H1 (cell line): ENCODE measurements at regions not wholly inside any gene's neighbourhood (a gene's known extent, or its start where the extent isn't known, plus 50 kb on each side); places are given as distances from the start of the nearest gene placed in this dataset.

Experiments used
- CTCF ChIA-PET: fragments of 300-600 bp; sonication (Branson Sonifier 250); formaldehyde crosslinking; loops from one replicate; lab custom pipeline; 2021; ENCODE audit not compliant: partially characterized antibody; lab: Charles Lee
- POLR2A ChIA-PET: fragments of 300-600 bp; sonication (Branson Sonifier 250); formaldehyde crosslinking; loops from one replicate; lab custom pipeline; 2021; ENCODE audit warnings: inconsistent platforms; ENCODE audit not compliant: partially characterized antibody; lab: Charles Lee
- DNase-seq, 2 experiments: peaks; one replicate each; pipeline versions ENCODE4 v3.0.0 to v3.0.0-alpha.2; 2010 to 2022; ENCODE audit warnings: low spot score in 2 of 2, low read depth in 1 of 2, mixed read lengths in 1 of 2
- FAIRE-seq: peaks from 2 replicates; lab custom pipeline; 2011; peaks lifted over from hg19 to GRCh38; lab: Jason Lieb, UNC
- H2AFZ ChIP-seq: 2 replicates; pipeline ENCODE4 v1.8.1; 2012; ENCODE audit warnings: low read length, inconsistent platforms
- H2AK5ac ChIP-seq: 2 replicates; pipeline ENCODE4 v1.6.1; 2013; ENCODE audit warnings: low read depth, low read length
- H2BK120ac ChIP-seq: replicated peaks from 2 replicates; pipeline ENCODE3; 2013; ENCODE audit warnings: low read depth, low read length, inconsistent platforms
- H2BK12ac ChIP-seq: 2 replicates; pipeline ENCODE4 v1.6.1; 2013; ENCODE audit warnings: low read depth, low read length
- H2BK15ac ChIP-seq: 2 replicates; pipeline ENCODE4 v1.6.1; 2013; ENCODE audit warnings: low read length
- H2BK20ac ChIP-seq: 2 replicates; pipeline ENCODE4 v1.6.1; 2013; ENCODE audit warnings: low read length
- H2BK5ac ChIP-seq: 2 replicates; pipeline ENCODE4 v1.6.1; 2013; ENCODE audit warnings: low read depth, low read length
- H3K14ac ChIP-seq: 2 replicates; pipeline ENCODE4 v1.6.1; 2013; ENCODE audit warnings: inconsistent platforms; ENCODE audit not compliant: insufficient read length
- H3K18ac ChIP-seq: 2 replicates; pipeline ENCODE4 v1.6.1; 2013; ENCODE audit warnings: low read length; ENCODE audit errors: extremely low read depth
- H3K23ac ChIP-seq: 2 replicates; pipeline ENCODE4 v1.6.1; 2013; ENCODE audit warnings: inconsistent platforms; ENCODE audit not compliant: insufficient read length
- H3K23me2 ChIP-seq: 2 replicates; pipeline ENCODE4 v1.6.1; 2013; ENCODE audit warnings: low read depth, low read length
- H3K27ac ChIP-seq: 2 replicates; pipeline ENCODE4 v1.6.1; 2011; ENCODE audit warnings: low read depth, low read length, inconsistent platforms
- H3K27me3 ChIP-seq, 4 experiments: replicated peaks in 1 of 4; 1 replicate in 1 of 4; 2 replicates in 3 of 4; pipeline versions ENCODE4 v1.6.1 to v1.8.1; 2011 to 2013; ENCODE audit warnings: low read length in 3 of 4, mild to moderate bottlenecking in 3 of 4, inconsistent platforms in 2 of 4, mixed read lengths in 2 of 4, moderate library complexity in 1 of 4; ENCODE audit not compliant: control insufficient read depth in 3 of 4, insufficient read depth in 3 of 4; ENCODE audit errors: extremely low read depth in 1 of 4
- H3K36me3 ChIP-seq, 4 experiments: 2 replicates each; pipeline versions ENCODE4 v1.6.1 to v1.8.1; 2011 to 2013; ENCODE audit warnings: mild to moderate bottlenecking in 4 of 4, low read length in 3 of 4, moderate library complexity in 2 of 4, control low read depth in 1 of 4, inconsistent platforms in 1 of 4; ENCODE audit not compliant: insufficient read depth in 4 of 4, control insufficient read depth in 2 of 4
- H3K4ac ChIP-seq: replicated peaks from 2 replicates; pipeline ENCODE3; 2013; ENCODE audit warnings: low read length, low read depth, mixed read lengths, inconsistent platforms; ENCODE audit not compliant: insufficient read length
- H3K4me1 ChIP-seq, 4 experiments: replicated peaks in 1 of 4; 1 replicate in 1 of 4; 2 replicates in 3 of 4; pipeline versions ENCODE4 v1.6.1 to v1.8.1; 2011 to 2013; ENCODE audit warnings: low read length in 3 of 4, inconsistent platforms in 2 of 4, mixed read lengths in 1 of 4; ENCODE audit not compliant: insufficient read depth in 4 of 4, control insufficient read depth in 3 of 4
- H3K4me2 ChIP-seq, 2 experiments: 2 replicates each; pipeline versions ENCODE4 v1.6.1 to v1.8.1; 2011 to 2013; ENCODE audit warnings: low read depth in 2 of 2, low read length in 2 of 2, control low read depth in 1 of 2, inconsistent platforms in 1 of 2, mild to moderate bottlenecking in 1 of 2; ENCODE audit not compliant: insufficient read depth in 1 of 2
- H3K4me3 ChIP-seq, 4 experiments: fragments of 200-600, 300-600 bp in 1 of 4; sonication (generic), shearing (Covaris generic), sonication (Bioruptor Twin) in 1 of 4; 2 replicates each; pipeline versions ENCODE4 v1.5.1 to v1.8.1; 2011 to 2016; ENCODE audit warnings: low read length in 4 of 4, low read depth in 3 of 4, control low read depth in 2 of 4, inconsistent platforms in 2 of 4, mild to moderate bottlenecking in 2 of 4, mixed read lengths in 1 of 4, moderate library complexity in 1 of 4; ENCODE audit not compliant: insufficient read depth in 2 of 4; ENCODE audit errors: extremely low read depth in 1 of 4
- H3K56ac ChIP-seq: replicated peaks from 2 replicates; pipeline ENCODE3; 2013; ENCODE audit warnings: low read depth, mild to moderate bottlenecking, mixed read lengths, low read length, inconsistent platforms; ENCODE audit not compliant: insufficient read length
- H3K79me1 ChIP-seq: 2 replicates; pipeline ENCODE4 v1.6.1; 2013; ENCODE audit warnings: low read depth, low read length, control low read depth
- H3K79me2 ChIP-seq, 2 experiments: 2 replicates each; pipeline versions ENCODE4 v1.6.1 to v1.8.1; 2012 to 2013; ENCODE audit warnings: low read length in 2 of 2, mild to moderate bottlenecking in 2 of 2, inconsistent platforms in 1 of 2; ENCODE audit not compliant: insufficient read depth in 2 of 2, control insufficient read depth in 1 of 2
- H3K9ac ChIP-seq, 4 experiments: replicated peaks in 1 of 4; 1 replicate in 1 of 4; 2 replicates in 3 of 4; pipeline versions ENCODE4 v1.6.1 to v1.8.1; 2011 to 2013; ENCODE audit warnings: low read depth in 3 of 4, low read length in 3 of 4, control low read depth in 2 of 4, mild to moderate bottlenecking in 2 of 4, moderate library complexity in 2 of 4, inconsistent platforms in 1 of 4; ENCODE audit errors: extremely low read depth in 1 of 4
- H3K9me3 ChIP-seq, 2 experiments: 2 replicates each; pipeline versions ENCODE4 v1.6.1 to v1.8.1; 2012 to 2013; ENCODE audit warnings: mild to moderate bottlenecking in 2 of 2, moderate library complexity in 2 of 2, control low read depth in 1 of 2, inconsistent platforms in 1 of 2, low read depth in 1 of 2, low read length in 1 of 2, mixed read lengths in 1 of 2; ENCODE audit not compliant: insufficient read depth in 2 of 2
- H4K20me1 ChIP-seq, 2 experiments: replicated peaks in 1 of 2; 2 replicates each; pipeline versions ENCODE3 to v1.8.1; 2011 to 2013; ENCODE audit warnings: inconsistent platforms in 2 of 2, low read length in 2 of 2, mild to moderate bottlenecking in 1 of 2; ENCODE audit not compliant: insufficient read depth in 2 of 2, control insufficient read depth in 1 of 2
- H4K5ac ChIP-seq: 2 replicates; pipeline ENCODE4 v1.6.1; 2013; ENCODE audit warnings: low read length, low read depth, mixed read lengths, inconsistent platforms; ENCODE audit not compliant: insufficient read length
- H4K8ac ChIP-seq: 2 replicates; pipeline ENCODE4 v1.8.0; 2013; ENCODE audit warnings: mild to moderate bottlenecking, moderate library complexity, low read length, inconsistent platforms; ENCODE audit not compliant: insufficient read depth; ENCODE audit errors: extremely low read depth
- H4K91ac ChIP-seq: replicated peaks from 2 replicates; pipeline ENCODE3; 2013; ENCODE audit warnings: low read length, mixed read lengths, inconsistent platforms; ENCODE audit not compliant: insufficient read length
- YY1 ChIP-seq: IDR thresholded peaks from 2 replicates; pipeline ENCODE4 v1.6.1; 2011; ENCODE audit warnings: low read depth, mild to moderate bottlenecking, low read length
- WGBS, 2 experiments: shearing (Covaris generic) in 1 of 2; methylation state at CpG; one replicate each; pipeline versions ENCODE4 v1.1.6 to v1.1.7; 2013 to 2015; ENCODE audit warnings: low lambda C conversion rate in 2 of 2, mixed read lengths in 2 of 2, inconsistent platforms in 1 of 2, low coverage in 1 of 2, missing lambda C conversion rate in 1 of 2; ENCODE audit not compliant: insufficient replicate concordance in 2 of 2, insufficient coverage in 1 of 2, insufficient read length in 1 of 2; ENCODE audit errors: extremely low coverage in 1 of 2, missing lambda C conversion rate in 1 of 2; 5-methylcytosine and 5-hydroxymethylcytosine counted together
- TF ChIP-seq, protein P1 (sequence below): IDR thresholded peaks from 2 replicates; pipeline ENCODE4 v1.6.1; 2011; ENCODE audit warnings: low read length, improper control_type of control experiment

DNA sequence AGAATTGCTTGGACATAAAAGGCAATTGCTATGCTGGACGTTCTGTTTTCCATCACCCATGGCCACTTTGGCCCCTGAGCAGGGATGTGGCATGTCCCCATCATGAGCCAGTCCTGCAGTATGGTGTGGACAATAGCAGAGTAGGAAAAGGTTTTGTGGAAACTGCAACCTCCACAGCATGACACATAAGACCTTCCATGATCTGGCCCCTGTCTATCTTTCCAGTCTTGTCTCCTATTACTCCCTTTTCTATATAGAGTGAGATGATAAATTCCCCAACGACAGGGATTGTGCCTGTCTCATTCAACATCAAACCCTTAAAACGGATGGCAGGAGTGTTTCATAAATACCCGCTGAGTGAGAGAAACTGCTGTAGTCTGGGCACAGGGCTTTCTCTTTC is 174.7 kb upstream of the PTCH1 start:
- H3K9me3 ChIP-seq, result no peaks in the 10 kb centered on the region
- no peak overlapping the region for H3K4me3 ChIP-seq
- CTCF ChIA-PET, result no interaction called here
- no peak overlapping the region for H2BK20ac ChIP-seq
- H4K20me1 ChIP-seq, result no peaks in the 10 kb centered on the region
- DNase-seq, result no peak
- no peak overlapping the region for H3K4ac ChIP-seq
- H2BK120ac ChIP-seq, result no peak overlapping the region
- 80% methylated on average over 4 of the region's 4 CpGs; no CpG with 5 or more reads in 1 of the 2 experiments for WGBS, 2 experiments
- POLR2A ChIA-PET, result no interaction called here
- H3K4me2 ChIP-seq, result no peak overlapping the region
- H3K79me1 ChIP-seq, result no peaks in the 10 kb centered on the region
- no peaks in the 10 kb centered on the region for H3K36me3 ChIP-seq
- no peak overlapping the region for H3K18ac ChIP-seq
- no peak overlapping the region for H2BK15ac ChIP-seq
- H3K4me1 ChIP-seq, result no peaks in the 10 kb centered on the region
- no peaks in the 10 kb centered on the region for H3K79me2 ChIP-seq
- no peak overlapping the region for H4K91ac ChIP-seq
- H2BK5ac ChIP-seq, result no peak overlapping the region
- H3K9ac ChIP-seq, result no peak overlapping the region
- no peak overlapping the region for H3K56ac ChIP-seq
- no peak overlapping the region for H2AFZ ChIP-seq
- H4K8ac ChIP-seq, result no peak overlapping the region
- FAIRE-seq, result no peak
- no peak overlapping the region for H2BK12ac ChIP-seq
- H3K14ac ChIP-seq, result no peak overlapping the region
- H2AK5ac ChIP-seq, result no peak overlapping the region
- no peak overlapping the region for H3K27ac ChIP-seq
- H4K5ac ChIP-seq, result no peak overlapping the region
- TF ChIP-seq, protein P1, sequence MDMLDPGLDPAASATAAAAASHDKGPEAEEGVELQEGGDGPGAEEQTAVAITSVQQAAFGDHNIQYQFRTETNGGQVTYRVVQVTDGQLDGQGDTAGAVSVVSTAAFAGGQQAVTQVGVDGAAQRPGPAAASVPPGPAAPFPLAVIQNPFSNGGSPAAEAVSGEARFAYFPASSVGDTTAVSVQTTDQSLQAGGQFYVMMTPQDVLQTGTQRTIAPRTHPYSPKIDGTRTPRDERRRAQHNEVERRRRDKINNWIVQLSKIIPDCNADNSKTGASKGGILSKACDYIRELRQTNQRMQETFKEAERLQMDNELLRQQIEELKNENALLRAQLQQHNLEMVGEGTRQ, result no peak
- no peak for TF ChIP-seq YY1
- no peaks in the 10 kb centered on the region for H3K27me3 ChIP-seq
- H3K23me2 ChIP-seq, result no peaks in the 10 kb centered on the region
- no peak overlapping the region for H3K23ac ChIP-seq
